ENCODE measurements at regions not wholly inside any gene's neighbourhood (a gene's known extent, or its start where the extent isn't known, plus 50 kb on each side); places are given as distances from the start of the nearest gene placed in this dataset.

- H3K27me3 ChIP-seq (ENCODE audit: control insufficient read depth, insufficient read depth, low read length) = no peaks in the 10 kb centered on the region
- BruUV-seq (replicated peaks) = no TSS peak
- ATAC-seq = no peak
- TF ChIP-seq POLR2AphosphoS5 (IDR thresholded peaks at IDR 0.05; ENCODE audit: low read depth, low read length) (no peak), TCF7L2 (IDR thresholded peaks at IDR 0.05; ENCODE audit: low read depth, low read length) (no peak), SIN3A (IDR thresholded peaks at IDR 0.05; ENCODE audit: borderline replicate concordance, insufficient read depth, low read depth, low read length) (no peak), REST (IDR thresholded peaks at IDR 0.05; ENCODE audit: insufficient read depth in 1 of 2, low read depth in 2 of 2, low read length in 1 of 2) (no peak), CTCF (IDR thresholded peaks at IDR 0.05) (no peak)
- H3K4me1 ChIP-seq (ENCODE audit: control insufficient read depth, insufficient read depth, low read length) = peaks cover 16% of the 10 kb centered on the region
- ChIA-PET POLR2A (interaction anchor here (0.6 kb wide), 1 partner anchor 238 kb away, joined by 5 read pairs; no protein-coding TSS in a partner anchor), CTCF (no interaction called here)
- H3K27ac ChIP-seq (ENCODE audit: low read length) = no peak overlapping the region
- no peak for DNase-seq (ENCODE audit: low read depth, low spot score)
- H3K4me3 ChIP-seq (ENCODE audit: low read depth in 2 of 2, low read length in 2 of 2) = no peak overlapping the region
- intact Hi-C loops (cut with micrococcal nuclease; ENCODE audit: unreplicated experiment) (no loop called here), in situ Hi-C loops (cut with HindIII; ENCODE audit: low pct_unique_long_range_greater_than_20kb, low sequenced_read_pairs) (no loop called here)
- no peaks in the 10 kb centered on the region for H3K36me3 ChIP-seq (ENCODE audit: control insufficient read depth, insufficient read depth, low read length)
- H3K9me3 ChIP-seq (ENCODE audit: control insufficient read depth, insufficient read depth, low read depth, low read length) = no peaks in the 10 kb centered on the region
These were observed 50.6 kb upstream of the USPL1 start for GRCh38 chr13:30567072-30567471.
